22Rv1 (cell line): ENCODE measurements at regions not wholly inside any gene's neighbourhood (a gene's known extent, or its start where the extent isn't known, plus 50 kb on each side); places are given as distances from the start of the nearest gene placed in this dataset.
"Not testable (repeated sequence)": the region's sequence is repeated elsewhere in the genome, so short reads cannot be mapped to it uniquely, and the experiment has no call there.

Experiments used
- CTCF ChIP-seq: fragments of 450-650 bp; IDR thresholded peaks from 2 replicates; pipeline ENCODE4 v1.5.1; 2017; ENCODE audit warnings: mild to moderate bottlenecking
- ZFX ChIP-seq: fragments of 450-650 bp; IDR thresholded peaks from 2 replicates; pipeline ENCODE4 v1.6.1; 2017; ENCODE audit warnings: antibody characterized with exemption, borderline replicate concordance

GRCh38 chr7:57655156-57655871 lies 205.3 kb downstream of the ZNF716 start:
- TF ChIP-seq CTCF, ZFX: not testable (repeated sequence)
